ENCODE measurements at regions not wholly inside any gene's neighbourhood (a gene's known extent, or its start where the extent isn't known, plus 50 kb on each side); places are given as distances from the start of the nearest gene placed in this dataset.

- no peak for DNase-seq (ENCODE audit: low read depth)
These were observed 385.1 kb downstream of the MZT1 start for GRCh38 chr13:72342364-72342763.

GRCh38 chr13:72341904-72342303 is 385.5 kb downstream of the MZT1 start:
- DNase-seq (ENCODE audit: low read depth): no peak

GRCh38 chr13:72317346-72318109 is 409.9 kb downstream of the MZT1 start:
- DNase-seq (ENCODE audit: low read depth): no peak

- DNase-seq (ENCODE audit: low read depth): no peak
These were observed 410.7 kb downstream of the MZT1 start for GRCh38 chr13:72316716-72317115.

- no peak for DNase-seq (ENCODE audit: low read depth)
These were observed 412.1 kb downstream of the MZT1 start for GRCh38 chr13:72315312-72315711.

GRCh38 chr13:72314210-72314609 is 413.2 kb downstream of the MZT1 start:
- DNase-seq (ENCODE audit: low read depth): no peak

GRCh38 chr13:72313546-72313945 is 413.9 kb downstream of the MZT1 start:
- no peak for DNase-seq (ENCODE audit: low read depth)

GRCh38 chr13:72303941-72304746 is 423.3 kb downstream of the MZT1 start:
- DNase-seq (ENCODE audit: low read depth): peak; percentile 9

GRCh38 chr13:72296246-72296645 is 429.2 kb upstream of the DACH1 start:
- no peak for DNase-seq (ENCODE audit: low read depth)

GRCh38 chr13:72295153-72295552 is 428.1 kb upstream of the DACH1 start:
- DNase-seq (ENCODE audit: low read depth): peak; percentile 15

- no peak for DNase-seq (ENCODE audit: low read depth)
These were observed 426.2 kb upstream of the DACH1 start for GRCh38 chr13:72293206-72293605.

GRCh38 chr13:72290962-72291681 is 424.1 kb upstream of the DACH1 start:
- DNase-seq (ENCODE audit: low read depth): peak; percentile 31

- DNase-seq (ENCODE audit: low read depth): no peak
These were observed 419.4 kb upstream of the DACH1 start for GRCh38 chr13:72286421-72286820.

GRCh38 chr13:72284791-72285190 is 417.8 kb upstream of the DACH1 start:
- DNase-seq (ENCODE audit: low read depth): no peak

GRCh38 chr13:72261732-72262131 is 394.7 kb upstream of the DACH1 start:
- no peak for DNase-seq (ENCODE audit: low read depth)

GRCh38 chr13:72259528-72259927 is 392.5 kb upstream of the DACH1 start:
- no peak for DNase-seq (ENCODE audit: low read depth)

- no peak for DNase-seq (ENCODE audit: low read depth)
These were observed 391.5 kb upstream of the DACH1 start for GRCh38 chr13:72258340-72258981.

- peak; percentile 13 for DNase-seq (ENCODE audit: low read depth)
These were observed 388.9 kb upstream of the DACH1 start for GRCh38 chr13:72255908-72256307.

GRCh38 chr13:72253754-72254153 is 386.8 kb upstream of the DACH1 start:
- DNase-seq (ENCODE audit: low read depth): no peak

- no peak for DNase-seq (ENCODE audit: low read depth)
These were observed 379.4 kb upstream of the DACH1 start for GRCh38 chr13:72246396-72246795.

GRCh38 chr13:72244788-72245187 is 377.8 kb upstream of the DACH1 start:
- DNase-seq (ENCODE audit: low read depth): no peak

- no peak for DNase-seq (ENCODE audit: low read depth)
These were observed 363.1 kb upstream of the DACH1 start for GRCh38 chr13:72230131-72230530.

Measured in stromal cell of bone marrow (primary cell).